KMS-11 (cell line): ENCODE measurements at regions not wholly inside any gene's neighbourhood (a gene's known extent, or its start where the extent isn't known, plus 50 kb on each side); places are given as distances from the start of the nearest gene placed in this dataset.

ENCODE experiments used
- H2AFZ ChIP-seq: fragments of 200-600 bp; sonication (generic); 2 replicates; pipeline ENCODE4 v1.6.1; 2016; ENCODE audit warnings: antibody characterized with exemption, mixed run types, low read depth
- H3K27ac ChIP-seq: fragments of 200-600 bp; sonication (generic); 2 replicates; pipeline ENCODE4 v1.6.1; 2016; ENCODE audit warnings: mild to moderate bottlenecking, mixed run types
- H3K27me3 ChIP-seq: fragments of 200-600 bp; sonication (generic); 2 replicates; pipeline ENCODE4 v1.6.1; 2017; ENCODE audit warnings: mild to moderate bottlenecking, low read depth, mixed run types, moderate library complexity; ENCODE audit not compliant: insufficient read depth
- H3K36me3 ChIP-seq: fragments of 200-600 bp; sonication (generic); 2 replicates; pipeline ENCODE4 v1.6.1; 2017; ENCODE audit warnings: mild to moderate bottlenecking, mixed run types; ENCODE audit not compliant: insufficient read depth
- H3K4me1 ChIP-seq: fragments of 200-600 bp; sonication (generic); 2 replicates; pipeline ENCODE4 v1.6.1; 2016; ENCODE audit warnings: mild to moderate bottlenecking, low read depth, mixed run types; ENCODE audit not compliant: poor library complexity, severe bottlenecking
- H3K4me2 ChIP-seq: fragments of 200-600 bp; sonication (generic); 2 replicates; pipeline ENCODE4 v1.7.0; 2016; ENCODE audit warnings: mild to moderate bottlenecking, mixed run types
- H3K4me3 ChIP-seq: fragments of 200-600 bp; sonication (generic); IDR thresholded peaks from 2 replicates; pipeline ENCODE4 v1.6.1; 2017; ENCODE audit warnings: low read depth, low read length, mixed read lengths; ENCODE audit not compliant: insufficient read depth
- H3K79me2 ChIP-seq: fragments of 200-600 bp; sonication (generic); 2 replicates; pipeline ENCODE4 v1.6.1; 2016; ENCODE audit warnings: low read depth, mixed run types; ENCODE audit not compliant: insufficient read depth
- H3K9ac ChIP-seq: fragments of 200-600 bp; sonication (generic); 2 replicates; pipeline ENCODE4 v1.6.1; 2016; ENCODE audit warnings: mild to moderate bottlenecking, mixed run types
- H4K20me1 ChIP-seq: fragments of 200-600 bp; sonication (generic); 2 replicates; pipeline ENCODE4 v1.6.1; 2016; ENCODE audit warnings: mild to moderate bottlenecking, mixed run types; ENCODE audit not compliant: insufficient read depth
- CTCF ChIP-seq: fragments of 200-600 bp; sonication (generic); conservative IDR thresholded peaks from 2 replicates; pipeline ENCODE4 v1.6.1; 2017; ENCODE audit warnings: low read depth, mild to moderate bottlenecking, antibody characterized with exemption, low read length, moderate library complexity, mixed read lengths

GRCh38 chr17:45732926-45733505 is 51.1 kb upstream of the CRHR1 start:
- H3K27ac ChIP-seq, result no peak overlapping the region
- H3K27me3 ChIP-seq, result peaks cover 9% of the 10 kb centered on the region
- no peaks in the 10 kb centered on the region for H3K79me2 ChIP-seq
- H3K36me3 ChIP-seq, result no peaks in the 10 kb centered on the region
- no peak overlapping the region for H3K4me2 ChIP-seq
- H3K4me3 ChIP-seq, result no peak overlapping the region
- H2AFZ ChIP-seq, result no peak overlapping the region
- no peak for TF ChIP-seq CTCF
- H3K4me1 ChIP-seq, result no peaks in the 10 kb centered on the region
- no peaks in the 10 kb centered on the region for H4K20me1 ChIP-seq
- H3K9ac ChIP-seq, result no peak overlapping the region

- no peak overlapping the region for H3K27ac ChIP-seq
- no peak overlapping the region for H3K9ac ChIP-seq
- no peak for TF ChIP-seq CTCF
- H3K36me3 ChIP-seq, result no peaks in the 10 kb centered on the region
- H3K27me3 ChIP-seq, result peaks cover 9% of the 10 kb centered on the region; the same call in 1 of the 2 replicates
- no peak overlapping the region for H3K4me2 ChIP-seq
- H3K79me2 ChIP-seq, result no peaks in the 10 kb centered on the region
- no peaks in the 10 kb centered on the region for H4K20me1 ChIP-seq
- H3K4me1 ChIP-seq, result no peaks in the 10 kb centered on the region
- no peak overlapping the region for H3K4me3 ChIP-seq
- H2AFZ ChIP-seq, result no peak overlapping the region
Observed at GRCh38 chr17:45733781-45734180, 50.3 kb upstream of the CRHR1 start.
